Activated CD4-positive, alpha-beta T cell treated with anti-CD3 and anti-CD28 coated beads for 24 hours (primary cell): ENCODE measurements at regions not wholly inside any gene's neighbourhood (a gene's known extent, or its start where the extent isn't known, plus 50 kb on each side); places are given as distances from the start of the nearest gene placed in this dataset.
A peak's percentile ranks its signal among the peaks of the same experiment; 100 is the strongest.
"Not testable (repeated sequence)": the region's sequence is repeated elsewhere in the genome, so short reads cannot be mapped to it uniquely, and the experiment has no call there.

Experiments used
- DNase-seq, 2 donors: peaks; one replicate each; pipeline ENCODE4 v3.0.0-alpha.2; 2020; ENCODE audit warnings: low read depth in 2 of 2

DNA sequence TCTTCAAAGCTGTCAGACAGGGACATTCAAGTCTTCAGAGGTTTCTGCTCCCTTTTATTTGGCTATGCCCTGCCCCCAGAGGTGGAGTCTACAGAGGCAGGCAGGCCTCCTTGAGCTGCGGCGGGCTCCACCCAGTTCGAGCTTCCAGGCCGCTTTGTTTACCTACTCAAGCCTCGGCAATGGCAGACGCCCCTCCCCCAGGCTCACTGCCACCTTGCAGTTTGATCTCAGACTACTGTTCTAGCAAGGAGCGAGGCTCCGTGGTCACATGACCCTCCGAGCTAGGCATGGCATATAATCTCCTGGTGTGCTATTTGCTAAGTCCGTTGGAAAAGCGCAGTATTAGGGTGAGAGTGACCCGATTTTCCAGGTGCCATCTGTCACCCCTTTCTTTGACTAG, 462.6 kb upstream of the HS3ST5 start:
- not testable (repeated sequence) for DNase-seq

DNA sequence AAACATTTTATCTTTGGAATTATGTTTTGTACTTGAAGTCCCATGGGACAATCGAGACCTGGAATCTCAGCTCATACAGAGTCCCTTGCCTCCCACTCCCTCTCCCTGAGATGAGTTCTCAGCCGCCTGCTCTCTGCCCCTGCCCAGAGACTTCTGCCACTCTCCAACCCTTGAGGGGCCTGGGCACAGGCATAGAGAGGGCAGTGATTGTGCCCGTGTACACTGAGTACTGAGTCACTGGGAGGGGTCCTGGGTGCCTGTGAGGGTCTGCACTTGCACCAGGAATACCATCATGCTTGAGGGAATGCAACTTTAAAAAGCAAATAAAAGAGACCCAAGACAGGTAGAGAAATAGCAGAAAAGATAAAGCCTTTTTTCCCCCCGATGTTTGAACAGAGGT, 453.8 kb upstream of the HS3ST5 start:
- DNase-seq: no peak

DNA sequence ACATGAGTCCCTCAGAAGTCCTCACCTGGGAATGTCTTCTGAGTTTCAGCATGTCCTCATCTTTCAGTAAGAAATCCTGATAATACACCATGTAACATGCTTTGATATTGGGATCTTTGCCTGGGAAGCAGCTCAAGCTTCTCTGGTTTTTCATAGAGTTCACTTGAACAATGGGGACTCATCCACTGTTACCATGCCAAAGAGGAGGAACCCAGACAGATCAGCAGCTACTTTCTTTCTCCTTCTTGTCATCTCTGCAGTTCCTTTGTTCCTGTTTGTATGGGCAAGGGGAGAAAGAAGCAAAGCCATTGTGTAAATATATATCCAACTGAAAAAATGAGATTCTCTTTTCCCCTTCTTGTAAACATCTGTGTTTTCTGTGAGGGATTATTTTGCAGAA, 450.6 kb upstream of the HS3ST5 start:
- no peak for DNase-seq

DNA sequence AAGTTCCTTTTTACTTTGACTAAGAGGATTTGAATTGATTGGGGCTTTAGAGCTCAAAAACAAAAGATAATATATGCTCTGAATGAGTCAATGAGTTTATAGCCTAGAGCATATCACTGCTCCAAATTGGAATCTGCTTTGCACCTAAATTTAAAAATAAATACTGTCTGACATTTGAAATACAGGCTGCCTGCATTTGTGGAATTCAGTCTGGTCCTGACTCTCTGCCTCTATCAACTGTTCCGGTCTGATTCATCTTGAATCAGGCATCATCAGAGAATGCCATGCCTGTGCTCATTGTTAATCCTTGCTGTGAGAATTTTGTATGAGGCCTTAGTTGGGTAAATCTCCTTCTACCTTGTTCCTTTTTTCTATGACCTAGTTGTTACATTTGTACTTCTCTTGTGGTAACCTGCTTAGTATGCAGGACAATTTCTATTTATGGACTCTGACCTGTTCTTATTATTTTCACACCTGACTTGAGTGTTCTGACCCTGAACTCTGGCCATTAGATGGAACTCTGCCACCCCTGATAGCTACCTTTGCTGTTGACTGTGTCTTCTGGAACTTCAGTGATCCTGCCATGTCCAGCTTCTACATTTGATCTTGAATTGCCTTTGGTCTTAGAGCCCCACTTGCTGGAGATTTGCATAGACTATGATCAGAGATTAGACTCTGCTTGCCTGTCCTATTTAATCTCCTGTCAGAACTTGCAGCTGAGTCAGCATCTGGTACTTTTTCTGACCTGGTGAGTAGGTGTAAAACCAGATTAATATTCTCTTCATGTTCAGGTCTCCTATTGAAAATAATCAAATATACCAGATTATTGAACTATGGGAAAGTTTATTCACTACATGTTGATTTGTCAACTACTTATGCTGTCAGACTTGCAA, 442.7 kb upstream of the HS3ST5 start:
- no peak for DNase-seq

DNA sequence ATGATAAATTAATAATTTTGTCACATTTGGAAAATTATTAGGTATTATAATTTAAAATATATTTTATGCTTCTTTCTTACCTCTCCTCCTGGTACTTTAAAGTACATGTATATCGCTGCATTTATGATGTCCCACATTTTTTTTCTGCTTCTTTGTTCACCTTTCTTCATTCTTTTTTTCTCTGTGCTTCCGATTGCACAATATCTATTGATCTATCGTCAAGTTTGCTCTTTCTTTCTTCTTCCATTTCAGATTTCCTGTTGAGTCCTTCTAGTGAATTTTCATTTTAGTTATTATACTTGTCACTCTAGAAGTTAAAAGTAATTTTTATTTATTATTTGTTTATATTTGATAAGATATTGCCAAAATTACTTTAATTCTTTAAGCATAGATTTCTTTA, 441.0 kb upstream of the HS3ST5 start:
- no peak for DNase-seq

DNA sequence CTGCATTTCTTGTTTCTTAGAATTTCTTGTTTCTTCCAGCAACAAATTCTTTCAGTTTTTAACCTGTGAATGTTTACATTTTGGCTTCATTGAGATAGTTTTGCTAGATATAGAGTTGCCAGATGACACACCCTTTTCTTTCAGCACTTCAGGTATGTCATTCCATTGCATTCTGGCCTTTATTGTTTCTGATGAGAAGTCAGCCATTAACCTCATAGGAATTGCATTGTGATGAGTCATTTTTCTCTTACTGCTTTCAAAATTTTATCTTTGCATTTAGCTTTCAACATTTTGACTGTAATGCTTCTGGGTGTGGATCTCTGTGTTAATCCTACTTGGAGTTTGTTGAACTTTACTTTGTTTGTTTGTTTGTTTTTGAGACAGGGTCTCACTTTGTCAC, 440.3 kb upstream of the HS3ST5 start:
- no peak for DNase-seq

DNA sequence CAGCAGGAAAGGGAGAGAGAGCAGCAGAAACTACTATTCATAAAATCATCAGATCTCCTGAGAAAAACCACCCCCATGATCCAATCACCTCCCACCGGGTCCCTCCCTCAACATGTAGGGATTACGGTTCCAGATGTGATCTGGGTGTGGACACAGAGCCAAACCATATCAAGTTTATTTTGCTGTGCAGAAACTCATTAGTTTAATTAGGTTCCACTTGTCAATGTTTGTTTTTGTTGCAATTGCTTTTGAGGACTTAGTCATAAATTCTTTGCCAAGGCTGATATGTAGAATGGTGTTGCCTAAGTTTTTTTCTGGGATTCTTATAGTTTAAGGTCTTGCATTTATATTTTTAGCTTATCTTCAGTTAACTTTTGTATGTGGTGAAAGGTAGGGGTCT, 422.0 kb upstream of the HS3ST5 start:
- no peak for DNase-seq

DNA sequence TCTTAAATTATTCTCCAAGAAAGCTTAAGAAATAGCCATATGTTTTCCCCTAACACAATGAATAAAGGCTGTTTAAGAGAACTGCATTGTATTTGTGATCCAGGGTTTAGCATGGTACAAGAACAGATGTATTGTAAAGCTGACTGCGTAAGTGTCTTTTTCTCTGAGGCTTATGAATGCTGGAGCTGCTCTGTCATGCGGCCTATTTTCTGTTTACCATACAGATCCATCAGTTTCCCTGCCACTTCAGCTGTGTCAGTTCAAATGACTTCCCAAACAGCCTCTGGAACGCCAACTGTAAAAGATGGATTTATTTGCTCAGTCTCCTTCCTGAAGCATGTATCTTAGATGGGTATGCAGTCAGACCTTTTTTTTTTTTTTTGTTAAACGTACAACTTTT, 419.3 kb upstream of the HS3ST5 start:
- DNase-seq: no peak

DNA sequence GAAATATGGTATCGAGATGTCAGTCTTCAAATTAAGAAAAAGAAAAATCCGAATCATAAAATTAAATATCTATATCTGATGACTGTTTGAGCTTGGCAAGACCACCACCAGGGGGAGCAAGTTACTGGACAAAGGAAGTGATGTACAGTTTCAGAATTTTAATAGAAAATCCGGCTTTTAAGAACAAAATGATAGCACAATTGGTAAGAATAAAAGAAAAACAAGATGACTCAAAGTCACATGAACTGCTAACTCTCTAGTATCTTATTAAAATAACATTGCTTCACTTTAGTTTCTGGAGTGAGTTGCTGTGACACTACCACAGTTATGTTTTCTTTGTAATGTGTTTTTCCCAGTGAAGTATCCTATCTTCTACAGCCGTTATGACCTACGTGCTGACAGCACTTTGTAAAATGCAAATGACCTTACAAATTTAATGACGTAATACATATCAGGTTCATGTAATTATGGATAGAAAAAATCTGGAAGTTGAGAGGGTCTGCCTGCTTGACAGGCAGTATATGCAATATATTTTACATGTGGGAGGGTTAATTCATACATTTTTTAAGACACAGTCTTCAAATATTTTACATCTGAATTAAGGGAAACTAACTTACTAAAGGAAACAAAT, 405.3 kb upstream of the HS3ST5 start:
- DNase-seq: peak; percentile 0 to 6

DNA sequence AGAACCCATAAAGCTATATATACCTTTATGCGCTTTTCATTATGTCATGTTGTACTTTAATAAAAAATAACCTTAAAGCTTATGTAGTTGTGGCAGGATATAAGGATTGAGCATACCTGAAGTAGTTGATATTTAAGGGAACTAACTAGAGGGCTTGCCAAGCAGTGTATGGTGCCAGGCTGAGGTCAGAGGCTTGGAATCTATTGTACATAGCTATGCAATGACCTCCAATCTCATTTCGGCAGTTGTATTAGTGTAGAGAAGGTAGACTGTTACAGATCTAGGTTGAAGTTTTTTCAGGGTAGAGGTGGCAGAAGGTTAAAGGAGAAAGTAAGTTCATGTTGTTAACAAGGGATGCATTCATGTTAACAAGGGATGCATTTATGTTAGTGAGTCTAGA, 397.7 kb upstream of the HS3ST5 start:
- no peak for DNase-seq

DNA sequence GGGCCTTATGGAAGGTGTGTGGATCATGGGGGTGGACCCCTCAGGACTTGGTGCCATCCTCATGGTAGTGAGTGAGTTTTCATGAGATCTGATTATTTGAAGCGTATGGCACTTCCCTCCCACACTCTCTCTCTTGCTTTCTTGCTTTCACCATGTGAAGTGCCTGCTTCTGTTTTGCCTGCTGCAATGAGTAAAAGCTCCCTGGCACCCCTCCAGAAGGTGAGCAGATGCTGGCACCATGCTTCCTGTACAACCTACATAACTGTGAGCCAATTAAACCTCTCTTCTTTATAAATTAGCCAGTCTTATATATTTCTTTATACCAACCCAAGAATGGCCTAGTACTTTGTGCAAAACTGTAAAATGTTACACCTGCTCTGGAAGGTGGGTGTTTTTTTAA, 396.8 kb upstream of the HS3ST5 start:
- no peak for DNase-seq

DNA sequence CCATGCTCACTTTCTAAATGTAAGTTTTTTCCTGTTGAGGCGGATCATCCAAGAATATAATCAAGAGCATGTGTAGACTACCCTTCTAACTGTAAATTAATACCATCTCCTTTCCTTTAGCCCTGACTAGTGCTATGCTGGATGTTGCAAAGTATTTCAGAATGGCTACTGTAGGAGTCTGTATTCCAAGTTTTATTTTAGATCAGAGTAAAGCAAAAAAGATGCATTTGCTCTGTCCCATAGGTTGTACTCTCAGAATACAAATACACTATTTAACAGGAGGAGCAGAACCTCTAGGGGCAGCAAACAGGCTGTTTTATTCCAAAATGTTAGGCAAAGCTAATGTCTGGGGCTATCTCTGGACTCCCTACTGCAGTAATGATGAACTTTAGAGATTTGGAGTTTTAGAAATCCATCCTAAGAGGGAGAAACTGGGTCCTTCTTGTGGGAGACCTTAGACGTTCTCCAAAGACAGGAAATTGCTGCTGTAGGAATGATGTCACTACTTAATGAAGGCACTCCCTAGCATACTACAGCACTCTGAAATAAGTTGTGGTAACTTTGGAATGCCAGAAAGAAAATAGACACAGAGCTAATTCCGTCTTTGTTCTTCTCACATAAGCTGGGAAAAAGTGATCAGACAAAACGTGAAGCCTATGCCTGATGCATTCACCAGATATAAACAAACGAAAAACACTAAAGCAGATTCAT, 392.4 kb upstream of the HS3ST5 start:
- no peak for DNase-seq

DNA sequence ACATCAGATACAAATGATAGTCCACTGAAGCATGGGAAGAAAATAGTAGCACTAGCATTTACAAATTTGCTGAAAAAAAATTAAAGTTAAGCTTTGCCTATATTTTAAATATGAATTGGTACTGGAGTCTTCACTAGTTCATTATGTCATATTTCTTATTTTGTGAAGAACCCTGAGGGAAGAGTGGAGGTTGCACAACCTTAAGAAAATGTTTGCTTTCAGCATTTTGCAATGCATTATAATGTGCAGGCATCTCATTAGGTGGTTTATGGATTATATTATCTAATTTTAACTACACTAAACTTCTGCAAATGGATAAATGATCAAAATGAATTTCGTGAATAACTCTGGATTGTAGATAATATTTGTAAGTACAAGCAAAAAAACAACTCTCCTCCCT, 390.8 kb upstream of the HS3ST5 start:
- DNase-seq: no peak

DNA sequence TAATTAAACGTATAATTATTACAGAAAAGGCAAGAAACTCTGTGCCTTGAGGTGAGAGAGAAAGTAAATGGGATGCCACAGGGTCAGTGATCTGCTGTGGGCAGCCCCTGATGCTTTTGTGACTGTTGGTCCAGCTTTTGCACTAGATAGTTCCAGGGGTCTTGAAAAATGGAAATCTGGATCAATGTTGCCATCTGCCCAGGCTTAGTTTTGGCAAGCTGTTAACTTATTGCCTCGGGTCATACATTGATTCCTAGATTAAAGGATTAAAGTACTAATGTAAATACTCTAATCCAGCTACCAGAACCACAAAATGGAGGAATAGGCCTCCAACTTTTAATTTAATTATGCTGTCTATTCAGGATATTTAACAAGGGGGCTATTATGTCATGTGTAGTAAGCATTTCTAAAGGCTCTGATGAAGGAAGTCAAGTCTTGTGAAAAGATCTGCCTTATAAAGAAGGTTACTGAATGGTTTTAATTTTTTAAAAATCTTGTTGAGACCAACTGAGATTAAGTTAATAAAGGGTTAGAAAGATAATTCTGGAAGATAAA, 376.0 kb upstream of the HS3ST5 start:
- no peak for DNase-seq

DNA sequence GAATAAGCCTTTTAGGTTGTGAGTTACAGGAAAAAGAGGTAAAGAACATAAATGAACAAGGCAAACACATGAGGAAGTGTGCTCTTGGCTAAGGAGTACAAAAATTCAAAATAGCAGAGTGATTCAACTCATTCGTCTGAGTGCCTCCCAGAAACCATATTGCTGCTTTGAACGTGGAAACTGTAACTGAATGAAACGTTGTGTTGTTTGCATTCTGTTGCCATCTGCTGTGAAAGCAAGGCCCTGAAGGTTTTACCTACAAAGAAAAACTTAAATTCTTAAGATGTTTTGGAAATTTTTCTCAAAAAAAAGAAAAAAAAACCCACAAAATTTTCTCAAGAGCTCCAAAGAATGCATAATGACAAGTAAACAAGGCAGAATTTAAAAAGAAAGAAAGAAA, 375.4 kb upstream of the HS3ST5 start:
- DNase-seq: no peak

DNA sequence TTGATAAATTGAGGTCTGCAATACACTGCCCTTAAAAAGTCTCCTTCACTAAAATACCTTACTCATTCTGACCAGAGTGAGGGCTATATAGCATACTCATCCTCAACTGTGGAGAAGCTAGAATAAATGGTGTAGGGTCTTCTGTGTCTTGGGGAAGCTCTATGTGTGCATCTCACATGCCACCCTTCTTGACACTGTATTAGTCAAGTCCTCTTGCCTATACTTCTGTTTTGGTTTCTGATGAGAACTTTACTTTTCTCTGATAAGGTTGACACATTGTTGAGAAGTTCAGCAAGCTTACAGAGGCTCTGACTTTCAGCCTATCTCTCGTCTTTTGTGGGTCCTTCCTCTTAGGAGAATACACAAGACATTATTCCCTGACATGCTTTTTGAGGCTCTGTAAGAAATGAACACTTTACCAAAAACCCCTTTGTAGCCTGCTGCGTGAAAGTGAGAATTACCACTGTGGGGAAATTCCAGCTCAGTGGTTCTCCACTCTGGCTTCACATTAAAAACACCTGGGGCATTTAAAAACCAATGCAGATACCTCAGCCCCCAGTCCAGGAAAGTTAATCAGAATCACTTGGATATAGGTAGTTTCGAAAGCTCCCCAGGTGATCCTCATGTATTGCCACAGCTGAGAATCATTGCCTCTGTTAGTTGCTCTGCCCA, 372.1 kb upstream of the HS3ST5 start:
- DNase-seq: no peak

DNA sequence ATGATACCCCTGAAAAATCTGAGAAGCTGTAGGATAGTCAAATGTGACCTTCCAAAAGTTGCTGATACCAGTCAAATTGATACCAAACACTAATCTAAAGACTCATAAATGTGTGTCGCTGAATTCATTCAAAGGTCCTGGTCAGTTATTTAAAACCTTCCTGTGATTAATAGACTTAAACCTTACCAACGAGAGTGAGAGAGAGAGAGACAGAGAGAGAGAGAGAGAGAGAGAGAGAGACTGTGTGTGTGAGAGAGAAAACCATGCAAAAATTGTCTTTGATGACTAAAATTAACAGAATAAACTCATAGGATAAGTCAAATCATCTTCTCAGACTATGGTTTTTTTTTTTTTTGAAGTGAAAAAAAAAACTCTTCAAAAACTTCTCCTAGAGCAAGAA, 370.9 kb upstream of the HS3ST5 start:
- DNase-seq: no peak

DNA sequence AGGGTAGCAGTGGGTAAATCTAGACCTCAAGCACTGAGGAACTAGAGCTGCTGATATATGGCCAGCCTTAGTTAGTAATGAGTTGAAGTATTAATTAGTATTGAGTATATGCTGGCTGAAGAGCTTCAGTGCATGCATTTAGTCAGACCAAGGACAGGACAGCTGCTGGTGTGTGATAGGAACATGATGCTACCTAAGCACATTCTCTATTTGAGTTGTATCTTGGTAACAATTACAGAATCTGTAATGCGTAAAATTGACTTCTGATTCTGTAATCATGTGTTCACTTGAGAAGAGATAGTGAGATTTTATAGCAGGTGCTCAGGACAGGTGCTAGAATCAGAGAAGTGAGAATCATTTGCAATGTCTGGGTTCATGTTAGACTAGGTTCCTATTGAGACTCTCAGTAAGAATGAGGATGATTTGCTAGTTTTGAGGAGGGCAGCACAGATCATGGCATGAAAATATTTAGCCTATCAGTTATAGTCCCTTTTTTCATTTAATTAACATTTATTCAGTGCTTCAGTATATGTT, 369.4 kb upstream of the HS3ST5 start:
- DNase-seq: no peak

DNA sequence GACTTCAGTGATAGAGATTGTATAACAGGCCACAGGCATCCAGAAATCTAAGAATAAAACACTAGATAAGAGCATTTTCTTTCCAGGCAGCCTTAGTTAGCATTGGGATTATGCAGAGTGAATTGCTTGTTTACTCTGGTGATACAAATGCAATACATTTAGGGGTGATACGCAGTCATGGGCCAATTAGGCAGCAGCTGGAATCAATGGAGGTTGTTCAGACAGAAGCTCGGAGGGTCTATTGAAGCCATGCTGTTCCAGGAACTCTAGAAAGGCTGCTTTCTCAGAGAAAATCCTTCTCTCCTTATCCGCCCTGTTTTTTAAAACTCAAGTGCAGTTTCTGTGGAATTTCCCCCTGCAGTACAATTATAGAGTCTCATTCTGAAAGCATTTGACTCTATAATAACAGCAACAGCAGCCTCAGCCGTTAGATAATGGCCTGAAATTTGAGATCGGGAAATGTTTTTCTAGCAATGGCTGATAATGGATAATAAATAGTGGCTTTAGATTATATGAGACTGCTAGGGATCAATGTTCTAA, 364.3 kb upstream of the HS3ST5 start:
- no peak for DNase-seq

DNA sequence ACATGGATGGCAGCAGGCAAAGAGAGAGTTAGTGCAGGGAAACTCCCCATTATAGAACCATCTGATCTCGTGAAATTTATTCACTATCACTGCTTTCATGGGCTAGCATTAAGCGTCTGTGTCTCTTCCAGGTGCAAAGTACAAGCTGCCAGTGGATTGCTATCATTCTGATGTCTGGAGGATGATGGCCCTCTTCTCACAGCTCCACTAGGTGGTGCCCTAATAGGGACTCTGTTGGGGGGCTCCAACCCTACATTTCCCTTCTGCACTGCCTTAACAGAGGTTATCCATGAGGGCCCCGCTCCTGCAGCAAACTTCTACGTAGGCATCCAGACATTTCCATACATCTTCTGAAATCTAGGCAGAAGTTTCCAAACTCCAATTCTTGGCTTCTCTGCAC, 347.8 kb upstream of the HS3ST5 start:
- DNase-seq: no peak

DNA sequence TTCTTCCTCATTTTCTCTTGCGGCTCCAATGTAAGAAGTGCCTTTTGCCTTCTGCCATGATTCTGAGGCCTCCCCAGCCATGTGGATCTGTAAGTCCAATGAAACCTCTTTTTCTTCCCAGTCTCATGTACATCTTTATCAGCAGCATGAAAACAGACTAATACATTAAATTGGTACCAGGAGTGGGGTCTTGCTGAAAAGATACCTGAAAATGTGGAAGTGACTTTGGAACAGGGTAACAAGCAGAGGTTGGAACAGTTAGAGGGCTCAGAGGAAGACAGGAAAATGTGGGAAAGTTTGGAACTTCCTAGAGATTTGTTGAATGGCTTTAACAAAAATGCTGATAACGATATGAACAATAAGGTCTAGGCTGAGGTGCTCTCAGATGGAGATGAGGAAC, 316.7 kb upstream of the HS3ST5 start:
- DNase-seq: no peak
